ENCODE measurements at regions not wholly inside any gene's neighbourhood (a gene's known extent, or its start where the extent isn't known, plus 50 kb on each side); places are given as distances from the start of the nearest gene placed in this dataset.
A peak's percentile ranks its signal among the peaks of the same experiment; 100 is the strongest.

- peak; percentile 2 to 7 for DNase-seq
Measured at GRCh38 chr3:22117751-22118346, 366.8 kb upstream of the ZNF385D start.

- no peak for DNase-seq
Measured at GRCh38 chr3:22118542-22118941, 367.5 kb upstream of the ZNF385D start.

- DNase-seq: peak in 1 of 2 experiments; percentile 3
Measured at GRCh38 chr3:22121068-22121701, 370.2 kb upstream of the ZNF385D start.

GRCh38 chr3:22122567-22122966 is 371.6 kb upstream of the ZNF385D start:
- DNase-seq: no peak

GRCh38 chr3:22129101-22129500 is 378.1 kb upstream of the ZNF385D start:
- no peak for DNase-seq

- no peak for DNase-seq
Measured at GRCh38 chr3:22141769-22142168, 390.8 kb upstream of the ZNF385D start.

GRCh38 chr3:22147161-22147560 is 396.2 kb upstream of the ZNF385D start:
- no peak for DNase-seq

GRCh38 chr3:22156868-22157267 is 405.9 kb upstream of the ZNF385D start:
- no peak for DNase-seq

- no peak for DNase-seq
Measured at GRCh38 chr3:22157848-22158247, 406.8 kb upstream of the ZNF385D start.

GRCh38 chr3:22159004-22159695 is 408.1 kb upstream of the ZNF385D start:
- no peak for DNase-seq

GRCh38 chr3:22161315-22161714 is 410.3 kb upstream of the ZNF385D start:
- no peak for DNase-seq

- DNase-seq: no peak
Measured at GRCh38 chr3:22170370-22170769, 419.4 kb upstream of the ZNF385D start.

- no peak for DNase-seq
Measured at GRCh38 chr3:22172964-22173363, 422.0 kb upstream of the ZNF385D start.

- no peak for DNase-seq
Measured at GRCh38 chr3:22175947-22176346, 424.9 kb upstream of the ZNF385D start.

- no peak for DNase-seq
Measured at GRCh38 chr3:22176911-22177310, 425.9 kb upstream of the ZNF385D start.

GRCh38 chr3:22189616-22190015 is 438.6 kb upstream of the ZNF385D start:
- DNase-seq: no peak

- DNase-seq: no peak
Measured at GRCh38 chr3:22199095-22199494, 448.1 kb upstream of the ZNF385D start.

- DNase-seq: no peak
Measured at GRCh38 chr3:22208844-22209243, 457.8 kb upstream of the ZNF385D start.

GRCh38 chr3:22209578-22209977 is 458.6 kb upstream of the ZNF385D start:
- DNase-seq: no peak

- DNase-seq: no peak
Measured at GRCh38 chr3:22210693-22211092, 459.7 kb upstream of the ZNF385D start.

- DNase-seq: no peak
Measured at GRCh38 chr3:22216601-22217000, 465.6 kb upstream of the ZNF385D start.

- DNase-seq: no peak
Measured at GRCh38 chr3:22225161-22225560, 474.2 kb upstream of the ZNF385D start.

- DNase-seq: no peak
Measured at GRCh38 chr3:22228705-22229104, 477.7 kb upstream of the ZNF385D start.

- no peak for DNase-seq
Measured at GRCh38 chr3:22231061-22231460, 480.1 kb upstream of the ZNF385D start.

Measured in SHP77 (cell line).